A673 (cell line): ENCODE measurements at regions not wholly inside any gene's neighbourhood (a gene's known extent, or its start where the extent isn't known, plus 50 kb on each side); places are given as distances from the start of the nearest gene placed in this dataset.

Experiments
- BruUV-seq: library from RNA; stranded (reverse); fragments of 400-500 nt; replicated peaks from 2 replicates; lab custom pipeline; 2021; lab: Mats Ljungman, UMichigan
- CTCF ChIA-PET: fragments of 300-600 bp; sonication (Branson Sonifier 250); formaldehyde crosslinking; loops from one replicate; lab custom pipeline; 2022; ENCODE audit warnings: antibody characterized with exemption; lab: Charles Lee
- POLR2A ChIA-PET: fragments of 300-600 bp; sonication (Branson Sonifier 250); formaldehyde crosslinking; loops from one replicate; lab custom pipeline; 2022; ENCODE audit warnings: antibody characterized with exemption; ENCODE audit not compliant: low non-redundant PET; lab: Charles Lee
- DNase-seq: peaks from one replicate; pipeline ENCODE4 v3.0.0-alpha.2; 2015; ENCODE audit warnings: low spot score
- H3K27ac ChIP-seq: fragments of 200-600 bp; sonication (generic); 2 replicates; pipeline ENCODE4 v1.5.1; 2016; ENCODE audit warnings: mixed run types, low read depth, mild to moderate bottlenecking, mixed read lengths, antibody characterized with exemption, low read length; ENCODE audit not compliant: poor library complexity, severe bottlenecking
- H3K27me3 ChIP-seq: fragments of 200-600 bp; sonication (generic); replicated peaks from 2 replicates; pipeline ENCODE4 v1.6.1; 2017; ENCODE audit warnings: mixed run types, low read depth, mild to moderate bottlenecking, mixed read lengths, antibody characterized with exemption, low read length; ENCODE audit not compliant: insufficient read depth, poor library complexity
- H3K36me3 ChIP-seq: fragments of 200-600 bp; sonication (generic); 2 replicates; pipeline ENCODE4 v1.6.1; 2016; ENCODE audit warnings: mixed run types, mild to moderate bottlenecking, mixed read lengths, antibody characterized with exemption, low read length; ENCODE audit not compliant: insufficient read depth, poor library complexity, severe bottlenecking
- H3K4me1 ChIP-seq: fragments of 200-600 bp; sonication (generic); 2 replicates; pipeline ENCODE4 v1.6.1; 2017; ENCODE audit warnings: mixed run types, mild to moderate bottlenecking, mixed read lengths, antibody characterized with exemption, low read length; ENCODE audit not compliant: insufficient read depth, poor library complexity, severe bottlenecking
- H3K4me3 ChIP-seq: fragments of 200-600 bp; sonication (generic); 2 replicates; pipeline ENCODE4 v1.5.1; 2016; ENCODE audit warnings: low read depth, mixed run types, mild to moderate bottlenecking, mixed read lengths, low read length; ENCODE audit not compliant: poor library complexity, severe bottlenecking
- H3K9me3 ChIP-seq: fragments of 200-600 bp; sonication (generic); 2 replicates; pipeline ENCODE4 v1.6.1; 2016; ENCODE audit warnings: mixed run types, low read depth, mild to moderate bottlenecking, mixed read lengths, antibody characterized with exemption, low read length; ENCODE audit not compliant: poor library complexity, severe bottlenecking
- CTCF ChIP-seq: fragments of 300-800, 200-600 bp; sonication (generic); conservative IDR thresholded peaks from 2 replicates; pipeline ENCODE4 v1.5.1; 2017; ENCODE audit warnings: low read depth, mild to moderate bottlenecking, antibody characterized with exemption, low read length, moderate library complexity, mixed read lengths
- EZH2 ChIP-seq: fragments of 200-600 bp; sonication (generic); IDR thresholded peaks from 2 replicates; pipeline ENCODE4 v1.6.1; 2017; ENCODE audit warnings: borderline replicate concordance, low read depth, mild to moderate bottlenecking, mixed read lengths, antibody characterized with exemption, low read length; ENCODE audit not compliant: poor library complexity, severe bottlenecking
- intact Hi-C: fragments of 100-400 bp; cut with micrococcal nuclease; formaldehyde crosslinking; loops from one replicate; pipeline ENCODE4 v1.10.0; 2022; ENCODE audit not compliant: unreplicated experiment

GRCh38 chr1:173377266-173377665, 99.9 kb upstream of the PRDX6 start:
- Histone ChIP-seq H3K27me3 (no peaks in the 10 kb centered on the region), H3K27ac (no peak overlapping the region), H3K4me3 (no peak overlapping the region), H3K4me1 (no peaks in the 10 kb centered on the region), H3K9me3 (no peaks in the 10 kb centered on the region), H3K36me3 (no peaks in the 10 kb centered on the region)
- POLR2A ChIA-PET: no interaction called here
- CTCF ChIA-PET: no interaction called here
- BruUV-seq: no TSS peak
- no peak for DNase-seq
- TF ChIP-seq CTCF (no peak), EZH2 (no peak)
- intact Hi-C loops: no loop called here

- H3K36me3 ChIP-seq: no peaks in the 10 kb centered on the region
- no peak for DNase-seq
- CTCF ChIA-PET: no interaction called here
- no peaks in the 10 kb centered on the region for H3K9me3 ChIP-seq
- intact Hi-C loops: no loop called here
- BruUV-seq: no TSS peak
- POLR2A ChIA-PET: no interaction called here
- H3K27me3 ChIP-seq: no peaks in the 10 kb centered on the region
- no peak overlapping the region for H3K4me3 ChIP-seq
- no peak overlapping the region for H3K27ac ChIP-seq
- TF ChIP-seq CTCF (no peak), EZH2 (no peak)
- H3K4me1 ChIP-seq: no peaks in the 10 kb centered on the region
These were observed 93.8 kb upstream of the PRDX6 start for GRCh38 chr1:173383351-173383750.

- TF ChIP-seq EZH2 (no peak), CTCF (no peak)
- POLR2A ChIA-PET: no interaction called here
- Histone ChIP-seq H3K4me1 (no peaks in the 10 kb centered on the region), H3K36me3 (no peaks in the 10 kb centered on the region), H3K27ac (no peak overlapping the region), H3K27me3 (no peaks in the 10 kb centered on the region), H3K4me3 (no peak overlapping the region), H3K9me3 (no peaks in the 10 kb centered on the region)
- DNase-seq: no peak
- CTCF ChIA-PET: no interaction called here
- intact Hi-C loops: no loop called here
- no TSS peak for BruUV-seq
These were observed 88.8 kb upstream of the PRDX6 start for GRCh38 chr1:173388352-173388751.
